ENCODE measurements at regions not wholly inside any gene's neighbourhood (a gene's known extent, or its start where the extent isn't known, plus 50 kb on each side); places are given as distances from the start of the nearest gene placed in this dataset.

- DNase-seq (ENCODE audit: low spot score in 2 of 2, unreplicated experiment in 2 of 2) = no peak
- H3K4me3 Mint-ChIP-seq = no peak overlapping the region
- H3K27ac Mint-ChIP-seq = no peak overlapping the region
- H3K9me3 Mint-ChIP-seq = peaks cover 17% of the 10 kb centered on the region
- no peak for TF ChIP-seq CTCF (IDR thresholded peaks at IDR 0.05; ENCODE audit: unreplicated experiment)
- peaks cover 6% of the 10 kb centered on the region for H3K27me3 Mint-ChIP-seq (ENCODE audit: low read depth)
- H3K4me1 Mint-ChIP-seq = no peaks in the 10 kb centered on the region
- H3K36me3 Mint-ChIP-seq = peaks cover 3% of the 10 kb centered on the region
Observed at GRCh38 chr11:110785398-110785797, 73.2 kb upstream of the ARHGAP20 start.

- Mint-ChIP-seq H3K4me1 (peaks cover 1% of the 10 kb centered on the region), H3K27ac (no peak overlapping the region), H3K9me3 (peaks cover 29% of the 10 kb centered on the region)
Observed at GRCh38 chr11:110782616-110783015, 70.4 kb upstream of the ARHGAP20 start.

GRCh38 chr11:110779108-110779507 is 66.9 kb upstream of the ARHGAP20 start:
- Mint-ChIP-seq H3K27me3 (ENCODE audit: low read depth) (no peaks in the 10 kb centered on the region), H3K4me3 (no peak overlapping the region), H3K27ac (no peak overlapping the region), H3K36me3 (no peaks in the 10 kb centered on the region), H3K9me3 (peaks cover 12% of the 10 kb centered on the region), H3K4me1 (peaks cover 1% of the 10 kb centered on the region)
- DNase-seq (ENCODE audit: low spot score in 2 of 2, unreplicated experiment in 2 of 2) = no peak
- no peak for TF ChIP-seq CTCF (IDR thresholded peaks at IDR 0.05; ENCODE audit: unreplicated experiment)

More at GRCh38 chr11:110782616-110783015, 70.4 kb upstream of the ARHGAP20 start:
- TF ChIP-seq CTCF (IDR thresholded peaks at IDR 0.05; ENCODE audit: unreplicated experiment) = no peak
- Mint-ChIP-seq H3K27me3 (ENCODE audit: low read depth) (no peaks in the 10 kb centered on the region), H3K36me3 (peaks cover 3% of the 10 kb centered on the region), H3K4me3 (no peak overlapping the region)
- no peak for DNase-seq (ENCODE audit: low spot score in 2 of 2, unreplicated experiment in 2 of 2)

- no peak for DNase-seq (ENCODE audit: low spot score in 2 of 2, unreplicated experiment in 2 of 2)
- Mint-ChIP-seq H3K36me3 (no peaks in the 10 kb centered on the region), H3K27me3 (ENCODE audit: low read depth) (no peaks in the 10 kb centered on the region), H3K9me3 (peaks cover 12% of the 10 kb centered on the region), H3K4me3 (no peak overlapping the region), H3K4me1 (peaks cover 6% of the 10 kb centered on the region), H3K27ac (peak overlapping the region; percentile 4)
- TF ChIP-seq CTCF (IDR thresholded peaks at IDR 0.05; ENCODE audit: unreplicated experiment) = no peak
Observed at GRCh38 chr11:110778343-110778742, 66.1 kb upstream of the ARHGAP20 start.

- H3K36me3 Mint-ChIP-seq = no peaks in the 10 kb centered on the region
- no peak overlapping the region for H3K27ac Mint-ChIP-seq
- no peaks in the 10 kb centered on the region for H3K27me3 Mint-ChIP-seq (ENCODE audit: low read depth)
- H3K4me1 Mint-ChIP-seq = peaks cover 6% of the 10 kb centered on the region
- no peak for TF ChIP-seq CTCF (IDR thresholded peaks at IDR 0.05; ENCODE audit: unreplicated experiment)
- DNase-seq (ENCODE audit: low spot score in 2 of 2, unreplicated experiment in 2 of 2) = no peak
- no peak overlapping the region for H3K4me3 Mint-ChIP-seq
- peaks cover 12% of the 10 kb centered on the region for H3K9me3 Mint-ChIP-seq
Observed at GRCh38 chr11:110777775-110778174, 65.5 kb upstream of the ARHGAP20 start.

- DNase-seq (ENCODE audit: low spot score in 2 of 2, unreplicated experiment in 2 of 2) = no peak
- Mint-ChIP-seq H3K27ac (no peak overlapping the region), H3K27me3 (ENCODE audit: low read depth) (peaks cover 2% of the 10 kb centered on the region), H3K9me3 (peaks cover 12% of the 10 kb centered on the region), H3K36me3 (no peaks in the 10 kb centered on the region), H3K4me3 (no peak overlapping the region), H3K4me1 (peaks cover 6% of the 10 kb centered on the region)
- TF ChIP-seq CTCF (IDR thresholded peaks at IDR 0.05; ENCODE audit: unreplicated experiment) = no peak
Observed at GRCh38 chr11:110776081-110776480, 63.8 kb upstream of the ARHGAP20 start.

All from mesothelial cell of epicardium (in vitro differentiated cells).